ENCODE measurements at regions not wholly inside any gene's neighbourhood (a gene's known extent, or its start where the extent isn't known, plus 50 kb on each side); places are given as distances from the start of the nearest gene placed in this dataset.

- Mint-ChIP-seq H3K4me3 (ENCODE audit: unreplicated experiment) (no peak overlapping the region), H3K36me3 (ENCODE audit: unreplicated experiment) (no peaks in the 10 kb centered on the region), H3K4me1 (ENCODE audit: unreplicated experiment) (no peaks in the 10 kb centered on the region), H3K27ac (ENCODE audit: unreplicated experiment) (no peak overlapping the region), H3K9me3 (ENCODE audit: unreplicated experiment) (no peaks in the 10 kb centered on the region), H3K27me3 (ENCODE audit: unreplicated experiment) (no peaks in the 10 kb centered on the region)
- no peak for TF ChIP-seq CTCF (IDR thresholded peaks at IDR 0.05)
- DNase-seq (ENCODE audit: extremely low spot score, unreplicated experiment) = no peak
Observed at GRCh38 chr12:85639834-85640233, 196.4 kb downstream of the RASSF9 start.

GRCh38 chr12:85641796-85642195 lies 194.4 kb downstream of the RASSF9 start:
- no peak overlapping the region for H3K27ac Mint-ChIP-seq (ENCODE audit: unreplicated experiment)
- no peaks in the 10 kb centered on the region for H3K4me1 Mint-ChIP-seq (ENCODE audit: unreplicated experiment)
- no peak overlapping the region for H3K4me3 Mint-ChIP-seq (ENCODE audit: unreplicated experiment)
- no peaks in the 10 kb centered on the region for H3K27me3 Mint-ChIP-seq (ENCODE audit: unreplicated experiment)
- TF ChIP-seq CTCF (IDR thresholded peaks at IDR 0.05) = no peak
- H3K36me3 Mint-ChIP-seq (ENCODE audit: unreplicated experiment) = no peaks in the 10 kb centered on the region
- no peak for DNase-seq (ENCODE audit: extremely low spot score, unreplicated experiment)
- no peaks in the 10 kb centered on the region for H3K9me3 Mint-ChIP-seq (ENCODE audit: unreplicated experiment)

DNA sequence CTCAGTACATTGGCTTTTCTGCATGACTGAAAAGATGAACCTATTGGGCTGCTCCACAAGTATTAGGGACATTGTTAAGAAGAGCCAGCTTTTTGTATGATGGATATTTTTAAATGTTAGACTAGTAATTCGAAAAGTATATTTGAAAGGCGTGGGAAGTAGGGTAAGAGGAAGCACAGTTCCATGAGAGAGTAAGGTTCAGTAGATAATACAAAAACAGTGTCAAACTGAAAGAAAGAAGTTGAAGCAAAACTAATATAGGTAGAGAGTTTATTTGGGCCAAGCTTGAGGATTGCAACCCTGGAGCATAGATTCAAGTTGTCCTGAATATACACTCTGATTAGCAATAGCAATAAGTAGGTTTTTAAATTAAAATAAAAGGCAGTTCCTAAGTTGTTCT lies 193.9 kb downstream of the RASSF9 start:
- Mint-ChIP-seq H3K27ac (ENCODE audit: unreplicated experiment) (no peak overlapping the region), H3K4me3 (ENCODE audit: unreplicated experiment) (no peak overlapping the region), H3K36me3 (ENCODE audit: unreplicated experiment) (no peaks in the 10 kb centered on the region), H3K4me1 (ENCODE audit: unreplicated experiment) (no peaks in the 10 kb centered on the region), H3K27me3 (ENCODE audit: unreplicated experiment) (no peaks in the 10 kb centered on the region), H3K9me3 (ENCODE audit: unreplicated experiment) (no peaks in the 10 kb centered on the region)
- no peak for DNase-seq (ENCODE audit: extremely low spot score, unreplicated experiment)
- no peak for TF ChIP-seq CTCF (IDR thresholded peaks at IDR 0.05)

DNA sequence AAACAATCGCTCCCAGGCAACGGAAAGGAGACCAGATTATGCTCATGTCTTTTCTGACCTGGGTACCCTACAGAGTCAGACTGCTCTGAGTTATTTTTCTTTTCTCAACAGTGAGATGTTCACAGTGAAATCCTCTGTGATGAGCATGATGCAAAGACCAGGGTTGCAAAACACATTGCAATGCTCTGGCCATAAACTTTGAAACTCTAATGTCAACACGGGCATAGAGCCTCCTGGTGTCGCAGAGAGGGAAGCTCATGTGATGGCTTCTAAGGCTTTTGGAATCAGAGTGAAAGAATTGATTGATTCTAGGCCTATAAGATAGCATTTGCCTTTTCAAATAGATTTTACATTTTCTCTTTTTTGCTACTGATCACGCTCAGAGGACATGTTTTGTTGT lies 193.4 kb downstream of the RASSF9 start:
- no peak overlapping the region for H3K4me3 Mint-ChIP-seq (ENCODE audit: unreplicated experiment)
- TF ChIP-seq CTCF (IDR thresholded peaks at IDR 0.05) = no peak
- DNase-seq (ENCODE audit: extremely low spot score, unreplicated experiment) = no peak
- no peaks in the 10 kb centered on the region for H3K27me3 Mint-ChIP-seq (ENCODE audit: unreplicated experiment)
- H3K4me1 Mint-ChIP-seq (ENCODE audit: unreplicated experiment) = no peaks in the 10 kb centered on the region
- no peak overlapping the region for H3K27ac Mint-ChIP-seq (ENCODE audit: unreplicated experiment)
- H3K9me3 Mint-ChIP-seq (ENCODE audit: unreplicated experiment) = no peaks in the 10 kb centered on the region
- H3K36me3 Mint-ChIP-seq (ENCODE audit: unreplicated experiment) = no peaks in the 10 kb centered on the region

DNA sequence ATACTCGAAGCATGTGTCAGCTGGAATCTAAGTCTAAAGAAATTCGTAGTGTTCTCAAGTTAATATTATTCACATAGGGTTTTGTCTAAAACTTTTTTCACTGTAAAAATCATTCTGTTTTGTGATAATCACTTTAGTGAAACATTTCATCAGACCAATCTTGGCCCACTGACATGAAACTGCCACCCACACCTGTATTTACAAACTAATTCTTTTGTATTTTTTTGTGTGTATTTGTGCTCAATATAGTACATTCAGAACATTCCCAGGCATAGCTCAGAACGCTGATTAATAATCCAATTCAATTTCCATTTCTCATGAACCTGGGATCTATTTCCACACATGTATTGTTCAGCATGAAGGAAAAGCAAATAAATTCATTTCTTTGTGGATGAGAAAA lies 191.7 kb downstream of the RASSF9 start:
- no peak for DNase-seq (ENCODE audit: extremely low spot score, unreplicated experiment)
- H3K27me3 Mint-ChIP-seq (ENCODE audit: unreplicated experiment) = no peaks in the 10 kb centered on the region

More for the DNA sequence above, 191.7 kb downstream of the RASSF9 start:
- no peaks in the 10 kb centered on the region for H3K9me3 Mint-ChIP-seq (ENCODE audit: unreplicated experiment)
- no peak overlapping the region for H3K4me3 Mint-ChIP-seq (ENCODE audit: unreplicated experiment)
- H3K4me1 Mint-ChIP-seq (ENCODE audit: unreplicated experiment) = no peaks in the 10 kb centered on the region
- no peaks in the 10 kb centered on the region for H3K36me3 Mint-ChIP-seq (ENCODE audit: unreplicated experiment)
- H3K27ac Mint-ChIP-seq (ENCODE audit: unreplicated experiment) = no peak overlapping the region
- no peak for TF ChIP-seq CTCF (IDR thresholded peaks at IDR 0.05)
